Adipocyte (in vitro differentiated cells): ENCODE measurements at regions not wholly inside any gene's neighbourhood (a gene's known extent, or its start where the extent isn't known, plus 50 kb on each side); places are given as distances from the start of the nearest gene placed in this dataset.

Source experiments
- DNase-seq: peaks from one replicate; pipeline ENCODE4 v3.0.0-alpha.2; 2015; ENCODE audit warnings: low read depth
- H3K27me3 ChIP-seq: replicated peaks from 2 replicates; pipeline ENCODE4 v1.7.0; 2013; ENCODE audit warnings: mild to moderate bottlenecking, low read length, moderate library complexity; ENCODE audit not compliant: control insufficient read depth, insufficient read depth
- H3K36me3 ChIP-seq: 2 replicates; pipeline ENCODE4 v1.7.0; 2013; ENCODE audit warnings: low read length, mild to moderate bottlenecking, moderate library complexity; ENCODE audit not compliant: control insufficient read depth, insufficient read depth, severe bottlenecking
- H3K4me1 ChIP-seq: 2 replicates; pipeline ENCODE4 v1.7.0; 2013; ENCODE audit warnings: mild to moderate bottlenecking, low read length, moderate library complexity; ENCODE audit not compliant: control insufficient read depth, insufficient read depth
- H3K4me3 ChIP-seq: 2 replicates; pipeline ENCODE4 v1.7.0; 2013; ENCODE audit warnings: mild to moderate bottlenecking, low read length, moderate library complexity
- H3K9ac ChIP-seq: 2 replicates; pipeline ENCODE4 v1.7.0; 2013; ENCODE audit warnings: mild to moderate bottlenecking, low read length, moderate library complexity
- H3K9me3 ChIP-seq: 2 replicates; pipeline ENCODE4 v1.7.0; 2013; ENCODE audit warnings: mild to moderate bottlenecking, low read length, moderate library complexity; ENCODE audit not compliant: control insufficient read depth

GRCh38 chr16:86816930-86817625 lies 238.7 kb downstream of the FOXL1 start:
- Histone ChIP-seq H3K4me3 (no peak overlapping the region), H3K4me1 (no peaks in the 10 kb centered on the region), H3K9ac (no peak overlapping the region), H3K36me3 (no peaks in the 10 kb centered on the region), H3K9me3 (peaks cover 10% of the 10 kb centered on the region), H3K27me3 (peaks cover 86% of the 10 kb centered on the region)
- DNase-seq, result no peak

DNA sequence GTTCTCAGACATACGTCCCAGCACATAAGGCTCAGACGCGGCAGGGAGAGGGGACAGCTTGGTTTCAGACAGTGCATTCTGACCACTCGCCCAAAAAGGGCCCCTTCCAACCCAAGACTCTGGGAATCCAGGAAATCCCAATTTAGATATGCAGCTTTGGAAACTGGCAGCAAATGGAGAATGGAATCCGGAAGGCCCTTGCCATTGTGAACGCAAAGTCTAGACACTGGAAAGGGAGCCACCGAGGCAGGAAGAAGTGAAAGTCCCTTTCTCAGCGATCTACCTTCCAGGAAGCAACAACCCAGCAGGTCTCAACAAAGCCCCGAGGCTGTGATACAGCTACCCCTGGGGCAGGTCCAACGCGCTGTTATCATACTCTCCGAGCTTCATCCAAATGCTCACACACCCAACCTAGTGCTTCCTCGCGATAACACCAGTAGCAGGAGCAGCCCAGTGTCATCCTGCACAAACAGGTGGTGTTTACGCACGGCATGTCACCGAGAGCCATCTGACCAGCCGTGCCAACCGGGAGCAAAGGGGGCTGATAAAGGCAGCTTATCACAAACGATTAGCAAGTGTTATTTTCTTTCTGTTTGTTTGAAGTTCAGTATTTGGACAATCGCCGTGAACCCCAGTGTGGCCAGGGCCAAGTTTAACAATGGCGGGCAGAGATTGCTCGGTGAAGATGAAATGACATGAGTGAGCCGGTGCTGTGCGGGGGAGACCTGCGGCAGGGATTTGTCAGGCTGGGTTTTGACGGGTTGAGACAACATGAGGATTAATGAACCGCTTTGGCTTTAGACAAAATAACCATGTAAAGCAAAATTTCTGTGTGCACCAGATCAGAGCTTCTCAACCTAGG lies 240.6 kb downstream of the FOXL1 start:
- DNase-seq, result no peak
- H3K4me3 ChIP-seq, result no peak overlapping the region
- H3K4me1 ChIP-seq, result no peaks in the 10 kb centered on the region
- peaks cover 13% of the 10 kb centered on the region for H3K9me3 ChIP-seq
- peaks cover 86% of the 10 kb centered on the region for H3K27me3 ChIP-seq
- H3K9ac ChIP-seq, result no peak overlapping the region
- no peaks in the 10 kb centered on the region for H3K36me3 ChIP-seq

DNA sequence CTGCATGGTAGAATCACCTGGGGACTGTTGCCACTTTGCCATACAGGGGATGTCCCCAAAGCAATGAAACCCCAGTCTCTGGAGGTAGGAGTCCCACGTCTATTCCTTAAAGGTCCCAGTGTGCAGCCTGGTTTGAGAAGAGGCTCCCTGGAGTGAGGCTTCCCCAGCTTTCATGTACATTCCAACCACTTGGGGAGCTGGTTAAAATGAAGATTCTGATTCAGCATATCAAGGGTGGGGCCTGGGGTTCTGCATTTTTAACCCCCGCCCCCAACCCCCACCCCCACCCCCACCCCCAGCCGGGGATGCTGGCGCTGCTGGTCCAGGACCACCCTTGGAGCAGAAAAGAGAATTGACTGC lies 241.2 kb downstream of the FOXL1 start:
- H3K27me3 ChIP-seq, result peaks cover 85% of the 10 kb centered on the region
- H3K9me3 ChIP-seq, result peaks cover 13% of the 10 kb centered on the region
- DNase-seq, result peak; percentile 8
- H3K36me3 ChIP-seq, result no peaks in the 10 kb centered on the region
- H3K9ac ChIP-seq, result no peak overlapping the region
- no peaks in the 10 kb centered on the region for H3K4me1 ChIP-seq
- no peak overlapping the region for H3K4me3 ChIP-seq

GRCh38 chr16:86821895-86822294 lies 243.5 kb downstream of the FOXL1 start:
- Histone ChIP-seq H3K4me1 (no peaks in the 10 kb centered on the region), H3K36me3 (no peaks in the 10 kb centered on the region), H3K4me3 (no peak overlapping the region), H3K27me3 (peaks cover 88% of the 10 kb centered on the region), H3K9me3 (peaks cover 13% of the 10 kb centered on the region), H3K9ac (no peak overlapping the region)
- DNase-seq, result no peak

DNA sequence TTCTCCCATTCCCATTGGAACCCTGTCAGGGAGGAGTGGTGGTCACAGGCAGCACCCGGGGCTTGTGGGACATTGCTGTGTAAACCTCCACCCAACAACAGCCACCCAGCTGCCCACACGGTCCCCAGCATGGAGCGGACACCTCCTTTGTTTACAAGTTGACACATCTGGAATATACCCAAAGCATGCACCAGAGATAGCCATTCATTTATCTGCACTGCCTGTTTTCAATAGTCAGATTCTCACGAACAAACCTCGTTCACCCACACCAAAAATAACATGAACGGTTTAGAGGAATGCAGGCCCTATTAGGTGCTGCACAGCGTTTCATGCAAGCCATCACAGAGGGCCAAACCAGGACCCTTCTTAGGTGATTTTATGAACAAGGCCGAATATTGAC lies 244.8 kb downstream of the FOXL1 start:
- no peak for DNase-seq
- Histone ChIP-seq H3K4me1 (no peaks in the 10 kb centered on the region), H3K9me3 (peaks cover 13% of the 10 kb centered on the region), H3K27me3 (peaks cover 88% of the 10 kb centered on the region), H3K36me3 (no peaks in the 10 kb centered on the region), H3K4me3 (no peak overlapping the region), H3K9ac (no peak overlapping the region)

DNA sequence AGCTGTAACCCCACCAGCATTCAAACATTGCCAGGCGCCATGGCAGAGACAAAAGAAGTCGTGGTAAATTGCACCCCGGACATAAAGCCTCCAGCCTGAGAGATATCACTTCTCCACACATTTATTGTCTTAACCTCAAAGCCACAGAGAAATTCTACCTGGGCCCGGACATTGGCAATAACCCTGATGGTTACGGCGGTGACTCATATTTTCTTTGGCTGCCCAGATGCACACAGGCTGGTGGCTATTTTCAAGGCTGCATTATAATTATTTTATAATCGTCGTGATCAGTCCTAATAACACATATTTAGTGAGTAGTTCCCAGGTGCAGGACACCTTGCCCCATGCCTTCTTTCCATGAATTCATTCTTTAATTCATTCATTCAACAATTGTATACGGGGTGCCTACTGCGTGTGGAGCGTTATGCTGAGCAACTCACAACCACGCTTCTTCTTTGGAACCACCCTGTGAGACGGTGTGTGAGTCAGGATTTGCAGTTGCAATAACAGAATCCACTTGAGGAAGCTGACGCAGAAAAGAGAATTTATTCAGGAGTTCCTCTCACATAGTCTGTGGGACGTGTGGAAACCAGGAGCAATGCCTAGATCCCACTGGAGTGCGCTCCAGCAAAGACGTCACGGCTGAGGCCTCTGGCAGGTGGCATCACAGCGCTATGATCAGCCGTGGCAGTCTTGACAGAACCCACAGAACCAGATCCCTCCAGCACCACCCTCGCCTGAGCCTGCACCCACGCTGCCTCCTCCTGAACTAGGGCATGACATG lies 245.7 kb downstream of the FOXL1 start:
- no peak for DNase-seq
- no peaks in the 10 kb centered on the region for H3K4me1 ChIP-seq
- H3K36me3 ChIP-seq, result no peaks in the 10 kb centered on the region
- no peak overlapping the region for H3K4me3 ChIP-seq
- peaks cover 13% of the 10 kb centered on the region for H3K9me3 ChIP-seq
- H3K9ac ChIP-seq, result no peak overlapping the region
- peaks cover 86% of the 10 kb centered on the region for H3K27me3 ChIP-seq

GRCh38 chr16:86824751-86825296 lies 246.5 kb downstream of the FOXL1 start:
- no peaks in the 10 kb centered on the region for H3K36me3 ChIP-seq
- no peak overlapping the region for H3K4me3 ChIP-seq
- H3K27me3 ChIP-seq, result peaks cover 91% of the 10 kb centered on the region
- no peak overlapping the region for H3K9ac ChIP-seq
- DNase-seq, result no peak
- H3K9me3 ChIP-seq, result peaks cover 13% of the 10 kb centered on the region
- no peaks in the 10 kb centered on the region for H3K4me1 ChIP-seq

GRCh38 chr16:86825631-86826030 lies 247.3 kb downstream of the FOXL1 start:
- H3K36me3 ChIP-seq, result no peaks in the 10 kb centered on the region
- H3K4me1 ChIP-seq, result no peaks in the 10 kb centered on the region
- H3K9me3 ChIP-seq, result peaks cover 13% of the 10 kb centered on the region
- H3K9ac ChIP-seq, result no peak overlapping the region
- DNase-seq, result no peak
- H3K4me3 ChIP-seq, result no peak overlapping the region
- H3K27me3 ChIP-seq, result peaks cover 92% of the 10 kb centered on the region

DNA sequence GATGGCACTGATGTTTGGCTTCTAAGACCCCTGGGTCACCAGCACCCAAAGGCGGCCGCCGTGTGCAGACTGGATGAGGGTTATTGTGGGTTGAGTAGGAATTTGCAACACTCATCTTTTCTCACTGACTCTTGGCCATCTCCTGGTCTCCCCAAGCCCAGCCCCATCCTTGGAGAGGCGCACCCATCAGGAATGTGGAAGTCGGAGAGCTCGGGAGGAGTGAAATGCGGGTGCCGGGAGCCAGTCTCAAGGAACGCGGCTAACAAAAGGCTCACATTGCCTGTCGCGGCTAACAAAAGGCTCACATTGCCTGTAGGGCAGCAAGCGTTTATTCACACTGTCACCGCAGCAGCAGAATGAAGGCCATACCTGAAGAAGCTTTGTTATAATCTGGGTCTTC lies 248.6 kb downstream of the FOXL1 start:
- H3K27me3 ChIP-seq, result peaks cover 80% of the 10 kb centered on the region
- peaks cover 4% of the 10 kb centered on the region for H3K9me3 ChIP-seq
- H3K36me3 ChIP-seq, result no peaks in the 10 kb centered on the region
- DNase-seq, result no peak
- no peak overlapping the region for H3K4me3 ChIP-seq
- H3K9ac ChIP-seq, result no peak overlapping the region
- no peaks in the 10 kb centered on the region for H3K4me1 ChIP-seq

GRCh38 chr16:86827521-86827920 lies 249.2 kb downstream of the FOXL1 start:
- no peak overlapping the region for H3K9ac ChIP-seq
- H3K4me1 ChIP-seq, result no peaks in the 10 kb centered on the region
- no peaks in the 10 kb centered on the region for H3K36me3 ChIP-seq
- no peaks in the 10 kb centered on the region for H3K9me3 ChIP-seq
- peaks cover 74% of the 10 kb centered on the region for H3K27me3 ChIP-seq
- H3K4me3 ChIP-seq, result no peak overlapping the region
- DNase-seq, result no peak

- H3K27me3 ChIP-seq, result peaks cover 67% of the 10 kb centered on the region
- no peak for DNase-seq
- no peaks in the 10 kb centered on the region for H3K36me3 ChIP-seq
- H3K4me1 ChIP-seq, result peaks cover 3% of the 10 kb centered on the region
- H3K9ac ChIP-seq, result no peak overlapping the region
- H3K4me3 ChIP-seq, result no peak overlapping the region
- no peaks in the 10 kb centered on the region for H3K9me3 ChIP-seq
These were observed 249.9 kb downstream of the FOXL1 start for GRCh38 chr16:86828202-86828601.
